ENCODE measurements at regions not wholly inside any gene's neighbourhood (a gene's known extent, or its start where the extent isn't known, plus 50 kb on each side); places are given as distances from the start of the nearest gene placed in this dataset.
A peak's percentile ranks its signal among the peaks of the same experiment; 100 is the strongest.

GRCh38 chr4:3683077-3683743 is 83.0 kb upstream of the ADRA2C start:
- DNase-seq, result no peak

GRCh38 chr4:3682236-3683076 is 83.7 kb upstream of the ADRA2C start:
- no peak for DNase-seq

- DNase-seq, result no peak
These were observed 85.0 kb upstream of the ADRA2C start for GRCh38 chr4:3681191-3681590.

GRCh38 chr4:3680656-3681055 is 85.5 kb upstream of the ADRA2C start:
- DNase-seq, result no peak

DNA sequence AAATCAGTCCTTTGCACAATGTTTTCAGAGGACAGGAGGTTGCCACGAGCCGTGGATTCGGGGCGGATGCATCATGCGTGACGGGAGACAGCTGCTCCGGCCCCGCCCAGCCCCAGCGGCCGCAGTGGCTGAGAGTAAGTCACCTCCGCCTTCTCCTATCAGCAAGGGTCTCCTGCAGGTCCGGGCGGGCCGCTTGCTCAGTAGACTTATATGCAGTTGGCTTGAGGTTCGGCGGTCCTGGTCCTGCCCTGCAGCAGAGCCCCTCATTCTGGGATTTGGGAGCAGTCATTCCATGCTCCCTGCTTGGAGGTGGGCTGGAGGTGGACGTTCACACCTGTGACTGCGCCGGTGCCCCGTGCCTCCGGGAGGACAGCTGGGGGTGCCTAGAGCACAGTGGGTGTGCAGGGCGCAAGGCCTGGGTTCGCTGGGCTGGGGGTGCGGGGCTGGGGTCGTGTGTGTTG is 86.3 kb upstream of the ADRA2C start:
- DNase-seq, result no peak

GRCh38 chr4:3679071-3679825 is 86.9 kb upstream of the ADRA2C start:
- DNase-seq, result no peak

- DNase-seq, result no peak
These were observed 88.5 kb upstream of the ADRA2C start for GRCh38 chr4:3677748-3678070.

DNA sequence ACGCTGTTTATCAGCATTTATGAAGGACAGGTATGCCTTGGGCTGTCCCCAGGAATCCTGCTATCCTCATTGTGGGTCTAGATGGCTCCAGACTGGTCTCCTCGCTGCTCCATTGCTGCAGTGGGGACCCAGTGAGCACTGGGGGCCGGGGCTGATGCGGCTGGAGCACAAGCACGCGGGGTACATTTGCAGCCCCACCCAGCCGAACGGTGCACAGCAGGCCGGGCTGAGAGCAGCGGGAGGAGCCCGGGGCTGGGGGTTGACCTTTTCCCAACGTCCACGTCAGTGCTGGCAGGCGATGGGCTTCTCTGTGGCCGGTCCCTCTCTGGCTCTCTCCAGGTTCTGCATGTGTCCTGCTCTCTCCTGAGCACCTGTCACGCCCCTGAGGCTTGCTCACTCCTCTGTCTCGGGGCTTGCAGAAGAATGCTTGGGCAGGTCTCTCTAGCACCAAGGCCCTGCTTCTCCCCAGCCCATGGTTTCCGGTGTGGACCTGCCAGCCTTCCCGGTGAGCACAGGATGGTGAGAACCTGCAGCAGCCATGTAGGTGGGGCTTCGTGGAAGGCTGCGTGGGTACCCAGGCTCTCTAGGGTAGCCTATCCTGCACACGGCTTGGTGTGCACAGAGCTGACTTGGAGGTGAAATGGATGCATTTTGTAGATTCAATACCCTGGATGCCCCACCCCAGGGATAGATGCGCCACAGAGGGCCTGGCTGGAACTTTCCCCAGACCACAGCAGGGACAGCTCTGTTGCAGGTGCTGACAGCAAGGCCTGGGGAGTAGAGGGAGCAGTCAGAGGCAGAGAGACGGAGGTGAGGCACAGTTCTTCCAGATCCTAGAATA is 89.1 kb upstream of the ADRA2C start:
- no peak for DNase-seq

DNA sequence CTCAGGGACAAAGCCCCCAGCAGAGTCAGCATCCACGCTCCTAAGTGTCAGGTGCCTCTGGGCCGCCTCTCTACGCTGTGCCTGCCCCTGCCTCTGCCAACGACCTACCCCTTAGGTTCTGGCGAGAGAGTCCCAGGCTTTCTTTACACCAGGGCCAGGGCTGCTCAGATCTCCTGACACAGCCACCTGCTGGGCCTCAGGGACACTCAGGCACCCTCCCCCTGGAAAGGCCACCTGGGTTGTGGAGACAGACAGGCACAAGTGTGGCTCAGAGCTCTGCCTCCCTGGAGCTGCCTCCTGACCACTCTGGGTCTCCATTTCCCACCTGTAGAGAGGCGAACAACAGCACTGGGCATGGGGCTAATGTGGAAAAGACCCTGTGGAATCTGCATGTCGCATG is 90.0 kb upstream of the ADRA2C start:
- no peak for DNase-seq

GRCh38 chr4:3675251-3676115 is 90.7 kb upstream of the ADRA2C start:
- DNase-seq, result no peak

DNA sequence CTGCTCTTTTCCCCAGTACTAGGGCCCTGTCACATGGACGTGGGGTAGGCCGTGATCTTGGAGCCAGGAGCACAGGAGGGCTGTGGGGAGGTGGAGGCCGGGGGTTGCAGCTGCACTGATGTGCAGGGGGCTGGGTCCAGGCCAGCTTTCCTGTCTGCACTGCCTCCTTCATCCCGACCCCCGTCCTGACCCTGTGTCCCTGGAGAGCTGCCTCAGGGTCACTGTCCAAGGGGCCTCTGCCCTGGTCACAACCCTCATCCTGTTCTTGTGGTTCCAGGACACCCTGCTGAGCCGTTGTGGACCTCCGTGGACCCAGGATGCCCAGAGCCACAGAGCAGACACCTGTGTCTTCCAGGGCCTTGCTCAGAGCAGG is 91.7 kb upstream of the ADRA2C start:
- DNase-seq, result no peak

- DNase-seq, result no peak
These were observed 92.3 kb upstream of the ADRA2C start for GRCh38 chr4:3673716-3674478.

DNA sequence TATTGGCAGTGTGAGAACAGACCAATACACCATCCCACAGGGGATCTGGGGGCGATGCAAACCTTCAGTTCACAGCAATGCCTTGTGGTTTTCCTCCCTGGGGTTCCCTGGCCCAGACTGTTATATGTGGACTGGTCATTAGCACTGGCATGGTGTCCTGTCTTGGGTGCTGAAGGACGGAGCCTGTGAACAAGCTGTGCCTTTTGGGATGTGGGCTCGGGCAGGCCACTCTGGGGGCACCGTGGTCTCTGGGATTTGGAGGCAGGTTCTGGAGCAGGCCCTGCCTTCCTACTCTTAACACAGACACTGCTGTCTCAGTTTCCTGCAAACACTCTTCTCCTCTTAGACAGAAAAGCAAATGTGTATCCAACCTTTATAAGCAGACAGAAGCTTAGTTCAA is 93.0 kb upstream of the ADRA2C start:
- no peak for DNase-seq

GRCh38 chr4:3672465-3672831 is 93.7 kb upstream of the ADRA2C start:
- DNase-seq, result peak; percentile 2

- no peak for DNase-seq
These were observed 94.4 kb upstream of the ADRA2C start for GRCh38 chr4:3671571-3672464.

DNA sequence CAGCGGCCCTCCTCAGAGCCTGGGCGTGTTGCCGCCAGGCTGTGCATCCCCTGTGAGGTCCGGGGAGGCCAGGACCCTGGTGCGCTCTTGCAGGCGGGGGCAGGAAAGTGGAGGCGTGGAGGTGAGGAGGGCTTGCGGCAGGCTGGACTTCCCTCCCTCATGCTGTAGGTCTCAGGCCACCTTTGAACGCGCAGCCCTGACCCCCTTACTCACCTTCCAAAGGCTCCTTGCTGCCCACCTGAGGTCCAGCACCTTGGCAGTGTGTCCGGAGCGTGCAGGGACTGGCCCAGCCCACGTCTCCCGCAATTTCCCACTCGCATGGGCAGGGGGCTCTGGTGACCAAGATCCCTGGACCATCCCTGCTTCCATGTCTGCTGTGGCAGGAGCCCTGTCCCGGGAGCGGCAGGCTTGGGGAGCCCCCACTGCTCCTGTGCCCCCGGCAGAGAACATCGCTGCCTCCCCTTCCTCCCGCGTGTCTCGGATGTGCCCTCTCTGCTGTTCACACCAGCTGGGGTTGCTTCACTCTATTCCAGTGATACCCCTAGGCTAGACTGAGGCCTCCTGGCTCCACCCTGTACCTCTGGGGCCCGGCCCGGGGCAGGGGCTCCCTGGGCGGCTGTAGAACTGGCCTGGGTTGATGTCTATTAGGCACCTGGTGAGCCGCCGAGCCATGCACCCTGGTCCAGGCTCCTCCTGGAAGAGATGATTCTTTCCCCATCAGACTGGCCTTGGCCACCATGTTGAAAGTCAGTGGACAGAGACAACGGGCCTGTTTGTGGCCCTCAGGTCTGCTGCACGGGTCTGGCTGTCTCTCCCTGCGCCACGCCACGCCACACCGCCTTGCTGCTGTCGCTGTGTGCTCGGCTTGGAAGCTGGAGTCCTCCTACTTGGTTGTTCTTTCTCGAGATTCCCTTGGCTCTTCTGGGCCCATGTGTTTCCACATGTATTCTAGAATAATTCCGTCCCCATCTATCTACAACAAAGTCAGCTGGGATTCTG is 95.4 kb upstream of the ADRA2C start:
- DNase-seq, result no peak

DNA sequence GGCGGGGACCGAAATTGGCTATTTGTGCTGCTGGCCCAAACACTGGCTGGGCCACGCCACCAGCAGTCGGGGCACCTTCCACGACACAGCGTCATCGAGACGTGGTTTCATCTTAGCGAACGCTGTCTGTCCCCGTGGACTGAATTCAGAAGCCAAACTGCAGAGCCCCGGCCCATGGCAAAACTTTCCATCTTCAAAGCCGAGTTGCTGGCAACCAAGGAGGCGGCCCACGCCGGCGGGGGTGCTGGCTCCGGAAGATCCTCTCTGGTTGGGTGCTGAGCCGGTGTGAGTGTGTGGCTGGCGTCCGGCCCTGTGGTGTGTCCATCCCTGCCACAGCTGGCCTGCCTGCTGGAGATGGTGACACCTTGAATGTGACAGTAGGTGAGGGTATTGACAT is 96.6 kb upstream of the ADRA2C start:
- DNase-seq, result no peak

GRCh38 chr4:3668825-3669552 is 97.2 kb upstream of the ADRA2C start:
- DNase-seq, result no peak
